Prostate gland (tissue), 2 donors: ENCODE measurements at regions not wholly inside any gene's neighbourhood (a gene's known extent, or its start where the extent isn't known, plus 50 kb on each side); places are given as distances from the start of the nearest gene placed in this dataset.
"Not testable (repeated sequence)": the region's sequence is repeated elsewhere in the genome, so short reads cannot be mapped to it uniquely, and the experiment has no call there.

Experiments used
- POLR2A ChIP-seq: fragments of 450-650 bp; IDR thresholded peaks from one replicate; pipeline ENCODE4 v1.6.1; 2016; ENCODE audit warnings: antibody characterized with exemption, mild to moderate bottlenecking
- POLR2AphosphoS5 ChIP-seq: sonication (generic); formaldehyde crosslinking; IDR thresholded peaks from one replicate; pipeline ENCODE4 v1.6.1; 2017; ENCODE audit warnings: antibody characterized with exemption
- TF ChIP-seq, protein P1 (sequence below), 4 experiments: fragments of 200-600 bp in 2 of 4; fragments of 450-650 bp in 2 of 4; sonication (generic) in 2 of 4; IDR thresholded peaks; 1 replicate in 3 of 4; 2 replicates in 1 of 4; pipeline ENCODE4 v1.5.1; 2016 to 2019; ENCODE audit warnings: antibody characterized with exemption in 4 of 4, mild to moderate bottlenecking in 2 of 4, moderate library complexity in 2 of 4

DNA sequence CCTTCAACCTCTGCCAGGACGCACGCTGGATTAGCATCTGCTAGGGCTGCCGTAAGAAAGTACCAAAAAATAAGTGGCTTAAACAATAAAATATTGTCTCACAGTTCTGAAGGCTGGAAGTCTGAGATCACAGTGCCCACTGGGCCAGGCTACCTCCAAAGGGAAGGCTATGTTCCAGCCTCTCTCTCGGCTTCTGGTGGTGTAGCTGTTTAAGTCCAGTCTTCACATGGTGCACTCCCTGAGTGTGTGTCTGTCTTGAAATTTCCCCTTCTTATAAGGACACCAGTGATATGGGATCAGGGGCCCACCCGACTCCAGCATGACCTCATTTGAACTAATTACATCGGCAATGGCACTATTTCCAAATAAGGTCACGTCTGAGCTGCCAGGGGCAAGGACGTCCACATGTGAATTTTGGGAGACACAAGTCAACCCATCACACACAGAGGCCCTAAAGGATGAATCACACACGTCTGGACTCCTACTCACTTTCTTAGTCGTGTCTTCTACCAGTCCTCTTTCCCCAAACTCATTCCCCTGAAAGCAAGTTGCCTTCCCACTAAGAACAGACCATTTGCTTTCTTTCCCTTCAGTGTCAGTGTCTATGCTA, 359.4 kb downstream of the BCL2L11 start:
- TF ChIP-seq, protein P1, sequence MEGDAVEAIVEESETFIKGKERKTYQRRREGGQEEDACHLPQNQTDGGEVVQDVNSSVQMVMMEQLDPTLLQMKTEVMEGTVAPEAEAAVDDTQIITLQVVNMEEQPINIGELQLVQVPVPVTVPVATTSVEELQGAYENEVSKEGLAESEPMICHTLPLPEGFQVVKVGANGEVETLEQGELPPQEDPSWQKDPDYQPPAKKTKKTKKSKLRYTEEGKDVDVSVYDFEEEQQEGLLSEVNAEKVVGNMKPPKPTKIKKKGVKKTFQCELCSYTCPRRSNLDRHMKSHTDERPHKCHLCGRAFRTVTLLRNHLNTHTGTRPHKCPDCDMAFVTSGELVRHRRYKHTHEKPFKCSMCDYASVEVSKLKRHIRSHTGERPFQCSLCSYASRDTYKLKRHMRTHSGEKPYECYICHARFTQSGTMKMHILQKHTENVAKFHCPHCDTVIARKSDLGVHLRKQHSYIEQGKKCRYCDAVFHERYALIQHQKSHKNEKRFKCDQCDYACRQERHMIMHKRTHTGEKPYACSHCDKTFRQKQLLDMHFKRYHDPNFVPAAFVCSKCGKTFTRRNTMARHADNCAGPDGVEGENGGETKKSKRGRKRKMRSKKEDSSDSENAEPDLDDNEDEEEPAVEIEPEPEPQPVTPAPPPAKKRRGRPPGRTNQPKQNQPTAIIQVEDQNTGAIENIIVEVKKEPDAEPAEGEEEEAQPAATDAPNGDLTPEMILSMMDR (IDR thresholded peaks at IDR 0.05), result not testable (repeated sequence)
- TF ChIP-seq POLR2A, POLR2AphosphoS5: not testable (repeated sequence)
